Osteoblast (primary cell): ENCODE measurements at regions not wholly inside any gene's neighbourhood (a gene's known extent, or its start where the extent isn't known, plus 50 kb on each side); places are given as distances from the start of the nearest gene placed in this dataset.
"Not testable (repeated sequence)": the region's sequence is repeated elsewhere in the genome, so short reads cannot be mapped to it uniquely, and the experiment has no call there.

ENCODE experiments used
- DNase-seq: peaks from one replicate; pipeline ENCODE4 v3.0.0; 2011; ENCODE audit warnings: low spot score, mixed read lengths; ENCODE audit not compliant: insufficient read length; ENCODE audit errors: missing footprints
- H2AFZ ChIP-seq: 2 replicates; pipeline ENCODE4 v1.6.0; 2011; ENCODE audit warnings: mild to moderate bottlenecking, low read length
- H3K27ac ChIP-seq: 2 replicates; pipeline ENCODE4 v1.5.1; 2011; ENCODE audit warnings: mild to moderate bottlenecking, low read depth, low read length, moderate library complexity
- H3K27me3 ChIP-seq: 2 replicates; pipeline ENCODE4 v1.6.0; 2012; ENCODE audit warnings: mild to moderate bottlenecking, control low read depth, inconsistent platforms, low read length, moderate library complexity; ENCODE audit not compliant: insufficient read depth
- H3K36me3 ChIP-seq: 2 replicates; pipeline ENCODE4 v1.5.1; 2011; ENCODE audit warnings: mild to moderate bottlenecking, low read length, control low read depth, moderate library complexity; ENCODE audit not compliant: insufficient read depth
- H3K4me1 ChIP-seq: 2 replicates; pipeline ENCODE4 v1.5.1; 2011; ENCODE audit warnings: mild to moderate bottlenecking, low read length, control low read depth, moderate library complexity; ENCODE audit not compliant: insufficient read depth
- H3K4me2 ChIP-seq: 2 replicates; pipeline ENCODE4 v1.6.0; 2011; ENCODE audit warnings: mild to moderate bottlenecking, low read length; ENCODE audit not compliant: insufficient read depth
- H3K4me3 ChIP-seq: fragments of 200-600 bp; sonication (generic); 3 replicates; pipeline ENCODE4 v1.5.1; 2012; ENCODE audit warnings: mild to moderate bottlenecking, low read length, inconsistent platforms; ENCODE audit not compliant: insufficient read depth
- H3K79me2 ChIP-seq: 2 replicates; pipeline ENCODE4 v1.6.0; 2012; ENCODE audit warnings: mild to moderate bottlenecking, low read length, control low read depth, inconsistent platforms; ENCODE audit not compliant: insufficient read depth
- H3K9me3 ChIP-seq: 2 replicates; pipeline ENCODE4 v1.5.1; 2011; ENCODE audit warnings: low read depth, low read length, control low read depth
- H4K20me1 ChIP-seq: 2 replicates; pipeline ENCODE4 v1.6.0; 2012; ENCODE audit warnings: mild to moderate bottlenecking, low read length, control low read depth; ENCODE audit not compliant: insufficient read depth
- CTCF ChIP-seq: IDR thresholded peaks from 2 replicates; pipeline ENCODE4 v1.5.1; 2011; ENCODE audit warnings: mild to moderate bottlenecking, low read depth, low read length, moderate library complexity; ENCODE audit errors: extremely low read depth

- not testable (repeated sequence) for H2AFZ ChIP-seq, H3K4me1 ChIP-seq, H3K27me3 ChIP-seq, H3K4me3 ChIP-seq, H3K4me2 ChIP-seq, DNase-seq, H3K36me3 ChIP-seq, H3K79me2 ChIP-seq, H3K9me3 ChIP-seq, H4K20me1 ChIP-seq, H3K27ac ChIP-seq
Measured at GRCh38 chr15:47108800-47109199, 608.5 kb upstream of the SEMA6D start.

- Histone ChIP-seq H3K4me3 (no peak overlapping the region), H3K4me1 (no peaks in the 10 kb centered on the region), H3K4me2 (no peak overlapping the region), H2AFZ (no peak overlapping the region), H4K20me1 (no peaks in the 10 kb centered on the region), H3K27ac (no peak overlapping the region), H3K79me2 (no peaks in the 10 kb centered on the region), H3K9me3 (no peaks in the 10 kb centered on the region), H3K27me3 (no peaks in the 10 kb centered on the region), H3K36me3 (no peaks in the 10 kb centered on the region)
- no peak for DNase-seq
- no peak for TF ChIP-seq CTCF
Measured at GRCh38 chr15:47116698-47117097, 600.6 kb upstream of the SEMA6D start.

DNA sequence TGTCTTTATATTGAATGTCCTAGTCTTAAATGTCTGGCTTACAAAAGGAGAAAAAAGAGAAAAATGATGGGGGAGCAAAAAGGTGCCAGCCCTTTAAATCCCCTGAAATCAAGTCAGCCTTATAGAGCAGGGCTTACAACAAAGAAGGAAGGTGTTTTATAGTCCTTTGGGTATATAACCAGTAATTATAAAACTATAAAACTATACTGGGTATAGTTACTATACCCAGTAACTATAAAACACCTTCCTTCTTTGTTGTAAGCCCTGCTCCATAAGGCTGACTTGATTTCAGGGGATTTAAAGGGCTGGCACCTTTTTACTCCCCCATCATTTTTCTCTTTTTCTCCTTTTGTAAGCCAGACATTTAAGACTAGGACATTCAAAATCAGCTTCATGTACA is 598.0 kb upstream of the SEMA6D start:
- TF ChIP-seq CTCF = no peak
- H3K4me1 ChIP-seq = no peaks in the 10 kb centered on the region
- H3K79me2 ChIP-seq = no peaks in the 10 kb centered on the region

GRCh38 chr15:47124430-47125102 is 592.7 kb upstream of the SEMA6D start:
- no peak overlapping the region for H2AFZ ChIP-seq
- H3K4me3 ChIP-seq = no peak overlapping the region
- no peaks in the 10 kb centered on the region for H3K79me2 ChIP-seq
- H3K27ac ChIP-seq = no peak overlapping the region
- no peaks in the 10 kb centered on the region for H3K4me1 ChIP-seq
- TF ChIP-seq CTCF = no peak
- H3K4me2 ChIP-seq = no peak overlapping the region
- no peaks in the 10 kb centered on the region for H4K20me1 ChIP-seq
- no peaks in the 10 kb centered on the region for H3K27me3 ChIP-seq
- no peaks in the 10 kb centered on the region for H3K9me3 ChIP-seq
- no peak for DNase-seq
- H3K36me3 ChIP-seq = no peaks in the 10 kb centered on the region

More for the DNA sequence above, 598.0 kb upstream of the SEMA6D start:
- Histone ChIP-seq H3K4me3 (no peak overlapping the region), H3K4me2 (no peak overlapping the region), H4K20me1 (no peaks in the 10 kb centered on the region), H3K36me3 (no peaks in the 10 kb centered on the region), H3K9me3 (no peaks in the 10 kb centered on the region), H2AFZ (no peak overlapping the region), H3K27ac (no peak overlapping the region), H3K27me3 (no peaks in the 10 kb centered on the region)
- no peak for DNase-seq
